HG02610 (cell line): ENCODE measurements at regions not wholly inside any gene's neighbourhood (a gene's known extent, or its start where the extent isn't known, plus 50 kb on each side); places are given as distances from the start of the nearest gene placed in this dataset.
"Not testable (repeated sequence)": the region's sequence is repeated elsewhere in the genome, so short reads cannot be mapped to it uniquely, and the experiment has no call there.

Experiments used
- ATAC-seq: cut with Tn5 transposase; IDR thresholded peaks from one replicate; pipeline ENCODE4 v1.9.1; 2021; ENCODE audit warnings: mild to moderate bottlenecking, moderate library complexity; ENCODE audit not compliant: unreplicated experiment

DNA sequence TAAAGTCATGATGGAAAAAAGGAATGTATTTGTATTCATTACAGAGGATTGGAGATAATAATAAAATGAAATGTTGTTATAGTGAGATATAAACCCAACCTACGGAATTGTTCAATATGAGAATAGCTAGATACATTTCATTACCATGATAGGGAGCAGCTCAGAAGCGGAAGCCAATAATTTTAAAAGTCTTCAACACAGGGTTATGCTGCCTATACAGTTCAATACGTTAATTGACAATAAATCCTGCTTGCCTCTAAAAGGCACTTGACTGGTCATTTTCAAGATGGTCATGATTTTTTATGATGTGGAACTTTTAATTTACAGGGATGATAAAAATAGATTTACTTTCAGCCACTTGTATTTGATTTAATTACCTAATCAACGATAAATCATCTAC is 506.8 kb downstream of the TMEM114 start:
- no peak for ATAC-seq

DNA sequence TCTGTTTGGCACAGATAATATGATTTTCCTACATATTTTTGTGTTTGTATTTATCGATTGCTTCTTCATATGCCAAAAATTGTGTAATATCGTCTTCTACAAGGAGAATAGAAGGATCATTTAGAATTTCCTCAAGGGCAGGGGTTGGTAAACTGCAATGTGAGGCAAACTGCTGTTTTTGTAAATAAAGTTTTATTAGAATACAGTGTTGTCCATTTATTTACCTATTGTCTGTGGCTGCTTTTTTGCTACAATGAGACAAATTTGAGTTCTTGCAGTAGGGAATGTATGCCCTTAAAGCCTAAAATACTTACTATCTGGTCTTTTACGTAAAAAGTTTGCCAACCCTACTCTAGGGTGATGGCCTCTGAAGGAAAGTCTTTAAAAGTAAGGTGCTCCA is 509.5 kb downstream of the TMEM114 start:
- no peak for ATAC-seq

DNA sequence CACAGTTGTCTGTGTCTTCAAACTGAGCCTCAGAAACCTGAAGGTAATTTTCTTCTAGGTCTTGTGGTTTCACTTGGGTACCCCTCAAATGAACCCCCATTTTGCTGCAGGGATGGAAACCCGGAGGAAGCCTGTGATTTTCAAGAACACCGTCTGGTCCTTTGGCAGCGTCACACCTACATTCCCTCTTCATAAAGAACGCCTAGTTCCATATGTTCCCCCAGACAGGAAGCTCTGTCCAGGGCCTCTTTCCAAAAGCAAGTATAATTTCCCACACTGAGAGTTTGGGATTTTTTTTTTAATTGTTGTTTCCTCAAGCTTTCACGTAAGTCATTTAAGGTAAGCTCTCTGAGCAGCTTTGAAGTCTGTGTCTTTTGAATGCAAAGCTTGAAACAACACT is 515.0 kb downstream of the TMEM114 start:
- ATAC-seq = no peak

DNA sequence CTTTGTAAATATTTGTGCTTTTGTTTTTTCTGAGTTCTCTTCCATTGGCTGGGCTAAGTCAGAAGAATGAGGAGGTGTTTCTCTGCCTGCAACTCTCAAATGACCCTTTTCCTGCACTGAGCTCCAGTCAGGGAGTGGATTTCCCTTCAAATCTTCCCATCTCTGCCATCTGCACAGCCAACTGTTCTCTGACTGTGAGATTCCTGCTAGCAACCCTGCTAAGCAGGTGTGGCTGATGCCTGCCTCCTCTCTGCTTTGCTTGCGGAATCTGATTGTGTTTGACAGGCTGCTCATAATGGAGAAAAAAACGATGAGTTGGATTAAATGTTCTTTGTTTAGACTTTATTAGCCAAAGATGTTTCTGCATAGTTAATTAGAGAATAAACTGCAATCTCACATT is 519.8 kb downstream of the TMEM114 start:
- ATAC-seq = no peak

DNA sequence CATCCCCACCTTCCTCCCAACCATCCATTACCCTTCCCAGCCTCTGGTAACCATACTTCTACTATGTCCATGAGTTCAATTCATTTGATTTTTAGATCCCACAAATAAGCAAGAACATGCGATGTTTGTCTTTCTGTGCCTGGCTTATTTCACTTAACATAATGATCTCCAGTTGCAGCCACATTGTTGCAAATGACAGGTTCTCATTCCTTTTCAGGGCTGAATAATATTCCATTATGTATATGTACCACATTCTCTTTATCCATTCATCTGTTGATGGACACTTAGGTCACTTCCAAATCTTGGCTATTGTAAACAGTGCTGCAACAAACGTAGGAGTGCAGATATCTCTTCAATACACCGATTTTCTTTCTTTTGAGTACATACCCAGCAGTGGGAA is 522.1 kb downstream of the TMEM114 start:
- not testable (repeated sequence) for ATAC-seq

DNA sequence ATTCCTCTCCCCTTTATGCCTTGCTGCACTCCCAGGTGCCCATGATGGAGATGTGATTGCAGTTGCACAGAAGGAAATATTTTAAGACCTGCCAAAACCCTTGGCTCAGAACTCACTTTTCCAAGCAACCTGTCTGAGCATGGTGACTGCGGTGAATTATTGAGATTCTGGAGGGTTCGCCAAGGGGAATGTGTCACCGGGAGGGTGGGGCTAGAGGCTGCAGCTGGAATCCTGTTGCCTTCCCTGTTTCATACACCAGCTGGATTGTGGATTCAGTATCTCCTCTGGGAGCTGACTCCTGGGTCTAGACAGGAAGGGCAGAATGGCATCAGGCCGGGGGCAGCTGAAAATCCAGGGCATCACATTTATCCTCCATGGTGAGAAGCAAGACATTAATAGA is 527.2 kb downstream of the TMEM114 start:
- ATAC-seq = no peak

DNA sequence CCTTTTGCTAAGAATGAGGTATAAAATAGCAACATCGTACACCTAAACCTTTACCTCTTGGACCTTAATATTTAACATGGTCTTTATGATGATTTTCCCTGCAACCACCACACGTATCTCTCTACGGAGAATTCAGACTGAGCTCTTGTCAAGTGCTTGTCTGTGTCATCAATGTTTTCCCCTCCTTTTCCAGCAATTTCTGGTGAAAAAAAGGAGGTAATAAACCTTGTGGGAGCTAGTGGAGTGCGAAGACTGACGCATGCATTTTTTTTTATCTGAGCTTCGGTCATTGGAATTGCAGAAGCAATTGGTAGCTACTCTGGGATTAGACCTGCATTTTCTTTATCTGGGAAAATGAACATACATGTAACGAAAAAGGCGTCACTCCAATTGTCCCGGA is 527.6 kb downstream of the TMEM114 start:
- ATAC-seq = no peak

DNA sequence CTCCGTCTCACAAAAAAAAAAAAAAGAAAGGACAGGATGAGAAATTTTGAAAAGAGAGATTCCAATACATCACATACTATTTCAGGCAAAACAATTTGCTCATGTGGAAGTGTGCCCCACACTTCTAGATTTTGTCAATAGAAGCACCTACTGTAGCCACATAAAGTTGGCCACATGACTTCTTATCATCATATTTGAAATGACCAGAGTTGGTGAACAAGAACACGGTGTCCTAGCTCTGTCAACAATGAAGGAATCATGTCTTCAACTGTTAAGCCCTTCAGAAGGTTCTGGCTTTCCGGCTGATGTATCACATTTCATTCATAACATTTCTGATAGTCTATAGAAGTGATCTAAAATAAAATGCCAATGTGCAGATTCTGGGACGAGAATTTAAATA is 534.5 kb downstream of the TMEM114 start:
- no peak for ATAC-seq

DNA sequence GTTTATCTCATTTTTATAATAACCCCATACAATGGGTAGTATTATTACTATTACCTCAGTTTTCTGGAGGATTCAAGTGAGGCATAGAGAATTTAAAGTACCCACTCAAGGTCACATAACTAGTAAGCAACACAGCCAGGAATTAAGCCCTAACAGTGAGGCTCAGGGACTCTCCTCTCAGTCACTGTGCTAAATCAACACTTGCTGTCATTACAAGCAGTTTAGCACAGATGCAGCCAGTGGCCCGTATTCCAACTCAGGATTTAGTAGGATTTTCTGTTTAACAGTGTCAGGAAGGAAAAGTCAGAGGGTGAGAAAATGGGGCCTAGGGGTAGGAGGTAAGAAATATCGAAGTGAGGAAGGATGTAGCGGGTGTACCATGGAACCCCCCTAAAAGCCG is 536.9 kb downstream of the TMEM114 start:
- no peak for ATAC-seq

DNA sequence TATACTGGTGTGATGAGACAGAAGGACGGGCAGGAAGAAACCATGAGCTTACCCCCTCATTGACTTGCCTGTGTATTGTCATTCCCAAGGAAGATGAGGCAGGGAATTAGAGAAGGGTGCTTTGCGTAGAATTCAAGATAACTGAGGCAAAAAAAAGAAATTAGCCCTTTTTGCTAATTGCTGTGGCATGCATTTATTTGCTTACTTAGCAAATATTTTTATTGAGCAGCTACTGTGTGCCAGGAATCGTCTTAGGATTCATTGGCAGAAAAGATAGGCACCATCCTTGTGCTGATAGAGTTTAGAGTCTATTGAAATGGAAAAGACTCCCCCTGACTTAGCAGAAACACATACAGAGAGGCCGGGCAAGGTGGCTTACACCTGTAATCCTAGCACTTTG is 541.9 kb downstream of the TMEM114 start:
- no peak for ATAC-seq

DNA sequence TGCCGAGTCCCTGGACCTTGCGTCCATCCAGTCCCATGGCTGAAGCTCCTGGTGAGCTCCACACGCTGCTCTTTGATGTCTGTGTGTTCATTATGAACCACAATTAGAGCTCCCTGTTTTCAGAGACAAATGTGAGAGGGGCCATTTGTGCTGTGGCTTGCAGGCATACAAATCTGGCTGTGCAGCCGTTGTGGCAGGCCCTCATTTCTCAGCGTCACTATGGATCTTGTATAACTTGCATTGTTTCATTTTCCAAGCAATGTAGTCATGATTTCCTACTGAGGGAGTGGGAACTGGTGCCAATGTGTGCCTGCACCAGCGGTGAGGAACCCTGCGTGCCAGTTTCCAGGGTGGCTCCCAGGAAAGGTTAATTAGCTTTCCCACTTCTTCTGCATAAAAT is 542.6 kb downstream of the TMEM114 start:
- ATAC-seq = no peak

DNA sequence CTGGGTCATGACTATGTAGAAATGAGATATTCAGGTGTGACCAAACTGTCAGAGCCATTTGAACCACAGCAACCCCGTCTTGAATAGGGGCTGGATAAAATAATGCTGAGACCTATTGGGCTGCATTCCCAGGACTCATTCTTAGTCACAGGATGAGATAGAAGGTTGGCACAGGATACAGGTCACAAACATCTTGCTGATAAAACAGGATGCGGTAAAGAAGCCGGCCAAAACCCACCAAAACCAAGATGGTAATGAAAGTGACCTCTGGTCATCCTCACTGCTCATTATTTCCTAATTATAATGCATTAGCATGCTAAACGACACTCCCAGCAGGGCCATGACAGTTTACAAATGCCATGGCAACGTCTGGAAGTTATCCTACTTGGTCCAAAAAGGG is 545.5 kb downstream of the TMEM114 start:
- ATAC-seq = no peak

DNA sequence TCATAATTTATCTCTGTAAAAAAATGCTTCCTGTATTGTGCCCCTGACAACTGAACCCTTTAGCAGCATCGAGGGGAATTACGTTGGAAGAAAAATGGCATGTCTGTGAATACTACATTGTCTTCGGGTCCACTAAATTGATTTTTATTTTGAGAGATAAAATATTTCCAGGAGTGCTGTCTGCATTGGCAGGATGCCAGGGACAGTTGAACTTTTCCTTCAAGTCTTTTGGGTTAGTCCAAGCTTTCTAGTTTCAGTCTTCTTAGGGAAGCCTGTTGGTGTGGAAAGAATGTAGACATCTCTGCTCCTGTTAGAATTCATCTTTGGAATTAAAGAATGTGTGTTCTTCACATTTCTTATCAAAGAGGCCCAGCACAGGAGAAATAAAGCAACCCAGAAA is 557.9 kb downstream of the TMEM114 start:
- ATAC-seq = no peak

DNA sequence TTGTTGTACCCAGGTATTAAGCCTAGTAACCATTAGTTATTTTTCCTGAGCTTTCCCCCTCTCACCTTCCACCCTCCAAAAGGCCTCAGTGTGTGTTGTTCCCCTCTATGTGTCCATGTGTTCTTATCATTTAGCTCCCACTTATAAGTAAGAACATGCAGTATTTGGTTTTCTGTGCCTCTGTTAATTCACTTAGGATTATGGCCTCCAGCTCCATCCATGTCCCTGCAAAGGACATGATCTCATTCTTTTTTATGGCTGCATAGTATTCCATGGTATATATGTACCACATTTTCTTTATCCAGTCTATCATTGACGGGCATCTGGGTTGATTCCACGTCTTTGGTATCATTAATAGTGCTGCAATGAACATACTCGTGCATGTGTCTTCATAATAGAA is 560.3 kb downstream of the TMEM114 start:
- ATAC-seq = not testable (repeated sequence)

DNA sequence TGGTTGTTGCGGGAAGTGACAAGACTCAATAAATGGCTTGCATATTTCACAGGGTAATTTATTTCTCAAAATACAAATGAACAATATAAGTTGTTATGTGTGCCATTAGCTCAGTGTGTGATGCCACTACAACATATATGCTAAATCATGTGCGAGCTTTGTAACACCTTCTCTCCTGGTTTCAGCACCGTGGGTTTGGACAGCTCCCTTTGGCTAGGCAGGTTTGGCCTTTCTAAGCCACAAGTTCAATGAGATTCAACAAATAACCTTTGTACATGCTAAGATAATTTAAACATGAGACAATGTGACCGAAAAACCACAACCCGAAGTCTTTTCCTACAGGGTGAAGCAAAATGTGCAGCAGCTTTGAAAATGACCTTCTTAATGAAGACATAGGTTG is 563.9 kb downstream of the TMEM114 start:
- no peak for ATAC-seq

DNA sequence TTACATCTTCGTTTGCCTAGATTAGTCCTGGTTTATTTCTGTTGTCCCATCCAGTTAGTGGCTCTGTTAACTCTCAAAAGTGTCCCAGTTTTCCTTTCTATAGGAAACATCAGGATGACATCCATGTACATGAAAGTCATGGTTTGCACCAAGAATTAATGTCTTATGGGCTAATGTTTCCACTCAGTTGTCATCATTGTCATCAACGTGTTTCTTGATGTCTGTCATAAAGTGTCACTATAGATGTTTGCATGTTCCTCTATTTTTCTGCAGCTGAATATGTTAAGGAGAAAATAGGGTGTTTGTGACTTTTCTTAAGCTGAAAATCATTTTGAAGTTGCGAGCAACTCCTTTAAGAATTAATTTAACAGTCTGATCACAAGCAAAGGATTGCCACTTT is 567.0 kb downstream of the TMEM114 start:
- ATAC-seq = no peak

DNA sequence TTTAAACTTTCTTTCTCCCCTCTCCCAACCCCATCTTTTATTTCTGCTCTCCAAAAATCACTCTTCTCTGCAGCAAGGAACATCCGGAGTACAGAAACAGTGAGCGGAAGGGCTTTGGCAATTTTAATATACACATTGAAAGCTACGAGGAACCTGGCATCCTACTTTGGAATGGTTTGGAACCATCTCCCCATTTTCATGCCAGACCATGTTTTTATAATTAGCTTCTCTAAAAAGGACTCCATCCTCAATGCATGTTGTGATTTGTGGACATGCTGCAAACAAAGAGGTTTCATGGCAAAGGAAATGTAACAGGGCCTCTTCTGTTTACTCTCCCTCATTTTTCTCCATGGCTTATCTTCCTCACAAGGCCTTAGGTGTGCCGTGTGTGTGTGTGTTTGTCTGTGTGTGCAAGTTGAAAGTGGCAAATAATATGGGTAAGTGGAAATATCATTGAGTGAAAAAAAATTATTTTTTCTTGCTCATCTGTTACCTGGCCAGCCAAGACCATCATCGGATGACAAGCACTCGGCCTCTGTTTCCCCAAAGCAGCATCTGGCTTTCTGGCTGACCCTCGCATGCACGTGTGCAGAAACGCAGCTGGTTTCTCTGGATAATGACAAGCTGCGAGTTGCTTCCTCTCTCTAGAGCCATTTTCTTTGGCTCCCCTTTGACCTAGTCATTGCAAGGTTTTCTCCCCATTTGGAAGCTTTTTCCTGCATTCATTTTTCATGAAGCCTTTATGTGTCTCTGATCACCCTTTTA is 585.0 kb downstream of the TMEM114 start:
- no peak for ATAC-seq

DNA sequence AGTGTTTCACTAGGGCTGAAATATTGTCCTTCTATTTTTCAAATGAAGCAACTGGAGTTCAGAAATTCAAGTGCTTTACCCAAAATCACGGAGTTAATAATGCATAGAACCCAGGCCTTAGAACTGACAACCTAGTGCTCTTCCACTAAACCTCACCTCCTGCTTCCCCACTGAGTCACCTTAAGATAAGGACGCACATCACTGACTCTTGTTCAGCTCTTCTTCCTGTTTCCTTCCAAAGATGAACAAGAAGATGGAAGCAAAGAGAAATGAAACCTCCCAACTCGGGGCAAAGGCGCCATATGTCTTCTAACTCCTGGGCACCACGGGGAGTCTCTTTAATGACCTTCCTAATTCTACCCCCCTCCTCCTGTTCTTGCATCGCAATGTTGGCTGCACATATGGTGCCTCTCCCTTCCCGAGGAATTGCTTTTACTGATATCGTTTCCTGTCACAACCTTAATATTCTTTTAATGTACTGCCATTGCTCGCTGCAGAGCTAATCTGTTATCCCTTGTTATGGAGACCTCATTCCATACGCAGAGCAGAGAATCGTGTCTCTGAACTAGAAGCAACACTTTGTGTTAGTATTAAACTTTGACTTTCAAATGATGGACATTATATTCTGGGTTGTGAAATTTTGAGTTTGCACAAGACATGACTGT is 591.4 kb downstream of the TMEM114 start:
- no peak for ATAC-seq

DNA sequence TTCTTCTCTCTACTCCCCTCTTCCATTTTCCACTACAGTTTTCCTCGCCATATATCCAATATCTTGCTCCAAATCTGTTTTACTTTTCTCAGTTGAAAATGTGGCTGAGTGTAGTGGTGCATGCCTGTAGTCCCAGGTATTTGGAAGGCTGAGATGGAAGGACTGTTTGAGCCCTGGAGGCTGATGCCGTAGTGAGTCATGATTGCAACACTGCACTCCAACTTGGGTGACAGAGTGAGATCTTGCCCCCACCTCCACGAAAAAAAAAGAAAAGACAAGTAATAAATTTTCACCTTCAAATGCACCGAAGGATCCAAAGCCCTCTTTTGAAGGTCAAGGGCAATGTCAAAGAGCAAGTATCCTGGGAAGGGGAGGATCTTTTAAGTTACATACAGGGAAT is 592.3 kb downstream of the TMEM114 start:
- no peak for ATAC-seq

DNA sequence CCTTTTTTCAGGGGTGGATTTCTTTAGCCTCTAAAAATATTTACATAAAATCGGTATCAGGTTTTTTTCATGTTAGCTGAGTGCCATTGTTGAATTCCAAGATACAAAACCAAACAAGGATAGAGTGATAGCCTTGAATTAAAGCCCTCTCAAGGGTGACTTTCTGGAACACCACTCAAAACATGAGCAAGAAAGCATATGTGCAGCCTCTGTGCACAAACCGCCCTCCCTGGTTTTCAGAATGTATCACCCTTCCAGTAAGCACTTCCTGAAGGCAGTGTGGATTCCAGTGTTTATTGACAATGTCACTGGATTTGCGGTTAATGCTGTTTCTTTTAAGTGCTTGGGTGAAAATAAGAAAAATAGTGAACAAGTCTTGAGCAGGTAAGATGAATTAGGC is 597.7 kb downstream of the TMEM114 start:
- no peak for ATAC-seq

DNA sequence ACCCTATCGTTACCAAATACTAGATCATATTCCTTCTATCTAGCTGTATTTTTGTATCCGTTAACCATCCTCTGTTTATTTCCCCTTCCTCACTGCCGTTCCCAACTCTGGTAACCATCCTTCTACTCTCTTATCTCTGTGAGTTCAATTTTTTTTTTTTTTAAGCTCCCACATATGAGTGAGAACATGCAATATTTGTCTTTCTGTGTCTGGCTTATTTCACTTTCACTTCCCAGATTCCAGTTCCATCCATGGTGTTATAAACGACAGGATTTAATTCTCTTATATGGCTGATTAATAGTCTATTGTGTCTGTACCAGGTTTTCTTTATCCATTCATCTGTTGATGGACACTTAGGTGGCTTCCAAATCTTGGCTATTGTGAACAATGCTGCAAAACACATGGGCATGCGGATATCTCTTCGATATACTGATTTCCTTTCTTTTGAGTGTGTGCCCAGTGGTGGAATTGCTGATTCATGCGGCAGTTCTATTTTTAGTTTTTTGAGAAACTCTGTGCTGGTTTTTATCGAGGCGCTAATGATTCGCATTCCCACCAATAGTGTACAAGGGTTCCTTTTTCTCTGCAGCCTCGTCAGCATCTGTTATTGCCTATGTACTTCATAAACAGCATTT is 599.6 kb downstream of the TMEM114 start:
- ATAC-seq = no peak

DNA sequence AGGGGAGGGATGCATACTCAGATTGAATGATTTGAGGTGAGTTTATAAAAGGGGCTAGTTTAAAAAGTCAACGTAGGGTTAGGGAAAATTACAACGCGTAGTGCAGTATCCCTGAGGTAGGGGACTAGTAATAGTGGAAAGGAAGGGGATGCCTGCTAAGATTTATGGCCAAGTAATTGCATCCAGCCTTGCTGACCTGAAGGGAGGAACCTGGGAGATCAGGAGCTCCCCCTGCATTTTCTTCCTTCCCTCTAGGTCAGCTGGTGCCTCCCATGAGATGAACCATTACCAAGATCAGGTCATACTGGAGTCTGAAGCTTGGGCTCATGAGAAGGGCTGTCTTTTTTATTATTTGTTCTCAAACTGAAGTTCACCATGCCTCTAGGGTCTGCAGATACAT is 606.6 kb downstream of the TMEM114 start:
- ATAC-seq = no peak
